Heart right ventricle (tissue), 16 donors: ENCODE measurements at regions not wholly inside any gene's neighbourhood (a gene's known extent, or its start where the extent isn't known, plus 50 kb on each side); places are given as distances from the start of the nearest gene placed in this dataset.
A peak's percentile ranks its signal among the peaks of the same experiment; 100 is the strongest.

ENCODE experiments used
- ATAC-seq, 8 donors: fragments of 200-7000 bp; cut with Tn5 transposase; one replicate each; pipeline ENCODE4 v1.9.1; 2020; ENCODE audit warnings: mild to moderate bottlenecking in 8 of 8, moderate library complexity in 8 of 8, moderate number of reproducible peaks in 1 of 8
- DNase-seq, 2 donors: peaks; one replicate each; pipeline ENCODE4 v3.0.0-alpha.2; 2020
- H3K27ac ChIP-seq, 10 donors: fragments of 200-600 bp; sonication (generic) in 2 of 10; one replicate each; pipeline versions ENCODE4 v1.5.0 to v1.8.0; 2020 to 2022; ENCODE audit warnings: mild to moderate bottlenecking in 3 of 10
- H3K27me3 ChIP-seq, 7 donors: fragments of 200-600 bp; one replicate each; pipeline ENCODE4 v1.8.0; 2021 to 2022; ENCODE audit warnings: mild to moderate bottlenecking in 2 of 7
- H3K36me3 ChIP-seq, 9 donors: fragments of 200-600 bp; sonication (generic) in 1 of 9; one replicate each; pipeline versions ENCODE4 v1.5.0 to v1.8.0; 2020 to 2022; ENCODE audit warnings: mild to moderate bottlenecking in 2 of 9
- H3K4me1 ChIP-seq, 9 donors: fragments of 200-600 bp; sonication (generic) in 1 of 9; one replicate each; pipeline versions ENCODE4 v1.5.0 to v1.8.0; 2020 to 2022; ENCODE audit warnings: mild to moderate bottlenecking in 4 of 9
- H3K4me3 ChIP-seq, 10 donors: fragments of 200-600 bp; sonication (generic) in 2 of 10; one replicate each; pipeline versions ENCODE4 v1.5.0 to v1.8.0; 2020 to 2022; ENCODE audit warnings: mild to moderate bottlenecking in 7 of 10, moderate library complexity in 2 of 10
- H3K9me3 ChIP-seq, 11 donors: fragments of 200-600 bp in 10 of 11; sonication (generic) in 2 of 11; one replicate each; pipeline versions ENCODE4 v1.5.0 to v1.8.0; 2013 to 2022; ENCODE audit warnings: mild to moderate bottlenecking in 2 of 11, control low read depth in 1 of 11, moderate library complexity in 1 of 11
- WGBS, 2 donors: extraction: QIAGEN DNeasy Blood & Tissue Kit; methylation state at CpG; one replicate each; pipeline ENCODE4 v1.1.7; 2013; ENCODE audit warnings: inconsistent platforms in 1 of 2; 5-methylcytosine and 5-hydroxymethylcytosine counted together
- intact Hi-C, 10 donors: fragments of 100-400 bp; cut with DNase I; formaldehyde crosslinking; loops; one replicate each; pipeline versions ENCODE4 v1.11.1 to v1.14.2; 2022
- TF ChIP-seq, protein P1 (sequence below), 9 donors: fragments of 200-600 bp; sonication (generic) in 2 of 9; IDR thresholded peaks; one replicate each; pipeline versions ENCODE4 v1.5.0 to v1.8.0; 2021 to 2022; ENCODE audit warnings: antibody characterized with exemption in 9 of 9, mild to moderate bottlenecking in 5 of 9, moderate library complexity in 1 of 9
- donor health status: Arrhythmogenic right ventricular cardiomyopathy.
- donor health status: ischemic (EF 13 %, LVEDD 7.1; RV severe dilation, severe dysfunction).
- donor health status: healthy with polysubstance abuse.
- donor health status: DM: no; HTN: yes; CAD: no.
- donor health status: DM: no; HTN: no; CAD: no.
- donor health status: ischemic (EF 25% LVEDD 6.9; RV normal size, moderate dysfunction).
- donor health status: ischemic (EF 25% LVEDD 5.7; RV mildly dilated, moderate dysfunction).
- donor health status: healthy.
- donor health status: DM: yes; HTN: yes; CAD: no.
- donor health status: Ischemic cardiomyopathy.
- donor health status: ischemic (EF 35%, LVEDD 5.7; RV mildly dilated, moderate dysfunction).
- donor health status: nonischemic (EF 11% LVEDD 7.7; RV severe dilation, severe dysfunction).
- donor health status: DM: yes; HTN: yes; CAD: no.
- donor health status: PGD.
- donor health status: ischemic (EF 29% LVEDD 5.4; RV normal size, mild dysfunction).
- donor health status: nonischemic (EF 23%, LVEDD 6.1; RV moderate dilation, normal function).

GRCh38 chr4:140258476-140258875 is 104.5 kb upstream of the MAML3 start:
- Histone ChIP-seq H3K4me1 (peaks cover 0 to 19% (median 8%) of the 10 kb centered on the region in 9 donors), H3K27me3 (peaks cover 0 to 3% (median 0%) of the 10 kb centered on the region in 7 donors), H3K27ac (no peak overlapping the region), H3K36me3 (no peaks in the 10 kb centered on the region), H3K4me3 (no peak overlapping the region), H3K9me3 (no peaks in the 10 kb centered on the region)
- DNase-seq (no peak), ATAC-seq (no peak)
- intact Hi-C loops, result loop anchor here in 8 of 10 donors (5.0 to 10.0 kb wide), 8 partner anchors 69 to 604 kb away; partner anchors contain the start of genes MAML3 (in 1 of the 8) and MGST2 (in 1 of the 8)
- WGBS, 2 donors, result 94 to 95% methylated on average over 3 of the region's 3 CpGs
- TF ChIP-seq, protein P1, sequence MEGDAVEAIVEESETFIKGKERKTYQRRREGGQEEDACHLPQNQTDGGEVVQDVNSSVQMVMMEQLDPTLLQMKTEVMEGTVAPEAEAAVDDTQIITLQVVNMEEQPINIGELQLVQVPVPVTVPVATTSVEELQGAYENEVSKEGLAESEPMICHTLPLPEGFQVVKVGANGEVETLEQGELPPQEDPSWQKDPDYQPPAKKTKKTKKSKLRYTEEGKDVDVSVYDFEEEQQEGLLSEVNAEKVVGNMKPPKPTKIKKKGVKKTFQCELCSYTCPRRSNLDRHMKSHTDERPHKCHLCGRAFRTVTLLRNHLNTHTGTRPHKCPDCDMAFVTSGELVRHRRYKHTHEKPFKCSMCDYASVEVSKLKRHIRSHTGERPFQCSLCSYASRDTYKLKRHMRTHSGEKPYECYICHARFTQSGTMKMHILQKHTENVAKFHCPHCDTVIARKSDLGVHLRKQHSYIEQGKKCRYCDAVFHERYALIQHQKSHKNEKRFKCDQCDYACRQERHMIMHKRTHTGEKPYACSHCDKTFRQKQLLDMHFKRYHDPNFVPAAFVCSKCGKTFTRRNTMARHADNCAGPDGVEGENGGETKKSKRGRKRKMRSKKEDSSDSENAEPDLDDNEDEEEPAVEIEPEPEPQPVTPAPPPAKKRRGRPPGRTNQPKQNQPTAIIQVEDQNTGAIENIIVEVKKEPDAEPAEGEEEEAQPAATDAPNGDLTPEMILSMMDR (IDR thresholded peaks at IDR 0.05), result no peak

- H3K27me3 ChIP-seq, result no peaks in the 10 kb centered on the region
- no peaks in the 10 kb centered on the region for H3K9me3 ChIP-seq
- no peak overlapping the region for H3K4me3 ChIP-seq
- intact Hi-C loops, result loop anchor here in 8 of 10 donors (5.0 to 10.0 kb wide), 8 partner anchors 70 to 603 kb away; partner anchors contain the start of genes MAML3 (in 1 of the 8) and MGST2 (in 1 of the 8)
- no peaks in the 10 kb centered on the region for H3K36me3 ChIP-seq
- WGBS, 2 donors, result 64 to 74% methylated on average over 10 of the region's 10 CpGs
- H3K4me1 ChIP-seq, result peaks cover 0 to 22% (median 9%) of the 10 kb centered on the region in 9 donors
- ATAC-seq (peak in 4 of 8 donors; percentile 3 to 22 (median 10)), DNase-seq (no peak)
- TF ChIP-seq, protein P1 (IDR thresholded peaks at IDR 0.05), result peak in 2 of 9 donors; percentile 9 to 21
- peak overlapping the region in 3 of 10 donors; percentile 37 to 50 (median 45) for H3K27ac ChIP-seq
These were observed 103.7 kb upstream of the MAML3 start for GRCh38 chr4:140257461-140258305.

- Histone ChIP-seq H3K4me1 (peaks cover 0 to 27% (median 15%) of the 10 kb centered on the region in 9 donors), H3K9me3 (no peaks in the 10 kb centered on the region), H3K27me3 (no peaks in the 10 kb centered on the region), H3K4me3 (no peak overlapping the region), H3K36me3 (no peaks in the 10 kb centered on the region), H3K27ac (peak overlapping the region in 2 of 10 donors; percentile 37 to 45)
- DNase-seq (no peak), ATAC-seq (no peak)
- 84 to 88% methylated on average over 2 of the region's 2 CpGs for WGBS, 2 donors
- TF ChIP-seq, protein P1 (IDR thresholded peaks at IDR 0.05), result no peak
- intact Hi-C loops, result loop anchor here in 8 of 10 donors (5.0 to 10.0 kb wide), 8 partner anchors 70 to 602 kb away; partner anchors contain the start of genes MAML3 (in 1 of the 8) and MGST2 (in 1 of the 8)
These were observed 103.0 kb upstream of the MAML3 start for GRCh38 chr4:140256941-140257340.

GRCh38 chr4:140256335-140256734 is 102.4 kb upstream of the MAML3 start:
- no peak for ATAC-seq

More at GRCh38 chr4:140256335-140256734, 102.4 kb upstream of the MAML3 start:
- Histone ChIP-seq H3K36me3 (no peaks in the 10 kb centered on the region), H3K4me1 (peaks cover 0 to 33% (median 15%) of the 10 kb centered on the region in 9 donors), H3K4me3 (no peak overlapping the region), H3K9me3 (no peaks in the 10 kb centered on the region), H3K27ac (no peak overlapping the region), H3K27me3 (no peaks in the 10 kb centered on the region)
- no peak for DNase-seq
- intact Hi-C loops, result loop anchor here in 8 of 10 donors (5.0 to 10.0 kb wide), 8 partner anchors 71 to 602 kb away; partner anchors contain the start of genes MAML3 (in 1 of the 8) and MGST2 (in 1 of the 8)
- TF ChIP-seq, protein P1 (IDR thresholded peaks at IDR 0.05), result no peak
- 55 to 66% methylated on average over 2 of the region's 2 CpGs for WGBS, 2 donors
